Dermis blood vessel endothelial cell (primary cell): ENCODE measurements at regions not wholly inside any gene's neighbourhood (a gene's known extent, or its start where the extent isn't known, plus 50 kb on each side); places are given as distances from the start of the nearest gene placed in this dataset.
"Not testable (repeated sequence)": the region's sequence is repeated elsewhere in the genome, so short reads cannot be mapped to it uniquely, and the experiment has no call there.

ENCODE experiments used
- DNase-seq: peaks from one replicate; pipeline ENCODE4 v3.0.0; 2010

DNA sequence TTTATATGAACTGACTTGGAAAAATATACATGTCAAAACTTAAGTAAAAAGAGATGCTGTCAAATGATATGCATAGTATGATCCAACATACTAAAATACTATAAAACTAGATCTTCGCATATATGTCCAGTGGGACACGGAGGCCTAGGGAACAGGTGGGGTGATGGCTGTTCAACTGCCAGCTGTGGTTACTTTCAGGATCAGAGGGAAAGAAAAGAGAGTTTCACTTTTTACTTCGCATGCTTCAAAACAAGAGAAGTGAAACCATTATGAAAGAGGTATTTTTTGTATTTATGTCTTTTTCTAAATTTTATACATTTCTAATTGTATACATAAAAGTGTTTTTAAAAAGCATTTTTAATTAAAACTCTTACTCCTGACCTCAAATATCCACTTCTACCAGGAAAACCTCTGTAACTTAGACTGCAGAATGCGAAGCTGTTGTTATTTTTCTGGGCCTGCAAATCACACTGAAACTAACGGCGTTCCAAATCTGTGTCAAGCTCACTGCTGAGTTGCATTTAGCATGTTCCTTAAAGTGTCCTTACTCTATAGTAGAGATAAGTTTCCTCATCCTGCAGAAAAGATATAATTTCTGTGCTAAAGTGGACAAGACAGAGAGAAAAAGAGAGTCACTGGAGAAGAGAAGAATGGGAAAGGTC lies 97.8 kb upstream of the SLC35G4 start:
- no peak for DNase-seq

DNA sequence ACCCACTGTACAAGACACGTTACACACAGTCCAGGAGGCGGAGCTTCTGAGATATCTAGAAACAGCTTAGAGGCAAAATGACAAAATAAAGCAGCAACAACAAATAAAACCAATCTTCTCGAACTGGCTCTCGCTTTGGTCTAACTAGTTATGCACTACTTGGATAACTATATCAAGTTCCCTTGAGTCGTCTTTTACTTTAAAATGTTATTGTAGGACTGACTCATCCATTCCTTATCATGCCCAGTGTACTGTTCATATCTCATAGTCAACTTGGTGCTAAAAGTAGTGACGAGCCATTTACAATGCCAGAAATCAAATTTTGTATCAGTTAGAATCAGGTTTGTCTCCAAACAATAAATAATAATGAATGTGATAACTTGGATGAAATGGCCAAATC lies 102.5 kb upstream of the SLC35G4 start:
- DNase-seq: no peak

DNA sequence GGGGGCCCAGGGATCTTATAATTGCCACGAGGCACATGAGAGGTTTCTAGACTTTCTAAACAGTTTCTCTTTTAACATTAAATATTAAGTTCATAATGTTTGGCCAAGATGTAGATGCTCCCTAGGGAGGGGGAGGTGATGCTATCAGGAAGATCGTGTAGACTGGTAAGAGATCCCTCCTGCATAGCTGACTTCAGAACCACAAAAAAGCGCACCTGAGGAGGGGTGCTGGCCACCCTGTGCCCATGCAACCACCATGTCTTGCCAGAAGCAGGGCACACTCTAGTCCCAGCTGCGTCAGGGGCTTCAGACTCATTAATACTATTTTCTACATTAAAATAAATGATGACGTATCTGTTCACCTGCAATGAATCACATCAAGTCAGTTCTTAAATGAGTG lies 103.4 kb upstream of the SLC35G4 start:
- DNase-seq: no peak

DNA sequence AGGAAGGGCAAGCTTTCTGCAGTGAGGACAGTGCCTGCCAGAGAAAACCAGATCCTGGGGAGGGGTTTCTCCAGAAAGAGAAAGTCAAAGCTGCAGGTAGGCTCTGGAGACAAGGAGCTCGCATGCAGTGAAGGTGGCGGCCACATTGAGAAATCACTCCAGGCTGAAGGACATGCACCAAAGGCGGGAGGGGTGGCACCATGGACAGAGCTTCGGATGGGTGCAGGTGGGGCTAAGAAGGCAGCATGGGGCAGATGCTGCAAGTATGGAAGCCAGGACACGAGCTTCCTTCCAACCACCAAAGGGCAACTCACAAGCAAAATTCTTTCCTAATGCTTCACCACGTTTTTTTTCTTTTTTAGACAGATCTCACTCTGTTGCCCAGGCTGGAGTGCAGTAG lies 104.4 kb upstream of the SLC35G4 start:
- no peak for DNase-seq

DNA sequence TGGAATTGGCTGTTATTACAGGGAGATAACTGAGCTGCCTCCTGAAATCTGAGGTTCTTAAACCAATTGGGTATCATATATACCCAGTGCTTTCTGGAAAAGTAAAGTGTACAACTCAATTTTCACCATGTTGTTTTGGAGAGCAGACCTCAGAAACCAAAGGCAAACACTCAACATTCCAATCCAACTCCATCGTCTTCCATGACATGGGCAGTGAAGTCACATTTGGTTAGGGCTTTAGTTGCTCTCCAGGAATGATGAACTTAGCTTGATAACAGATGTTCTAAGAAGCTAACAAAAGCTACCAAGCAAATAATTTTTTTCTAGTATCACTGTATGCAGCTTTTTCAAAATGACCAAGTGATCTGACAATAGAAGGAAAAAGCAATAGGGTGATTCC lies 107.0 kb upstream of the SLC35G4 start:
- no peak for DNase-seq

DNA sequence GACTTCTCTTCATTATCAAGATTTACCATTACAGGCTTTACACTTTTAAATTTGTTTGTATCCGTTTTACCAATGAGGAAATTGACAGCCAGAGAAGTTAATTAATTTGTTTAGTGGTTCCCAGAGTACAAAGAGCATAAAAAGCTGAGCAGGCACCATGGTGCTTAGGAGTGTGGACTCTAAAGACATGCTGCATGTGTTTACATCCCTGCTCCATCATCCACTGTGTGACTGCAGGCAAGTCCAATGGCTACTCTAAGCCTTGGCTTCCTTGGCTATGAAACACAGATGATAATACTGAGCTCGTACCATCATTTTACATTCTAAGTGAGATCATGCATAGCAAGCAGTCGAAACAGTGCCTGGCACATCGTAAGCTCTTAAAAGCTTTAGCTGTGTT lies 108.0 kb upstream of the SLC35G4 start:
- DNase-seq: no peak

DNA sequence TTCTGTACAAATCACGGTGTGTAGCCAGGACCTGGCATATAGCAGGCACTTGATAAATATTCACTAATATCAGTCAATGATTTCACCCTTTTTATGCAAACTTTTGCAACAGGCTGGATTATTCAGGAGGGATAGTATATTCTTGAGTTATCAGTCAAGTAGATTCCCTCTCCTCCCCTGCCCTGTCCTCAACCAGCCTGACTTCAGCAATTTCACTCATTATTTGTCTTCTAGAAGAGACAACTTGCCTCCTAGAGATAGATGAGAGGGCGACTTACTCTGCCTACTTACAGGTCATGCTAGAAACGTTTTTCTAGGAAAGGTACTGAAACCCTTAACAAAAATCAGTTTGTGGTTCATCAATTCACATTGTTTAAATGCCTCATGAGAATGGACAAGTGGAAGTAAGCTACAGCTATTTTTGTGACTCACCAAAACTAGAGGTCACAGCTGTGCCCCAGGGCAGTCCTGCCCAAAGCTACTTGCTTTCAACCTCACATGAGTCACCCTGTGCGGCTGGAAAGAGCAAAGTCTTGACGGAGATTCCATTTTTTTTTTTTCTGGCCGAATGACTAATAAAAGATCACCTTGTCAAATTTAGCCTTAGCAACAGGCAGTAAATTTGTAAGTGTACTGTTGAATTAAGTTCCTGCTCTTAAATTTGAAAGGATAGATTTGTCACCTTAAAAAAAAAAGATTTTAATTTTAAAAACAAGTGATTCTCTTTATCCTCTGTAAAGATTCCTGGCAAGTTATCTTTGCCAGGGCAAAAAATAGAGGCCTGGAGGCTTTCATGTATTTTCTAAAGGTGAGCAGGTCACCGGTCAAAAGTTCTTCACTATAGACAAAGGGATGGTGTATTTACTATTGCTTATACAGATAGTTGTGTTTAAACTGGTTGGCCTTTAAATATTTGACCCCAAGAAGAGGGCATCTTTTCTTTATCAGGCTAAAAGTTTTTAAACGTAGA lies 109.0 kb upstream of the SLC35G4 start:
- peak; percentile 91 for DNase-seq

DNA sequence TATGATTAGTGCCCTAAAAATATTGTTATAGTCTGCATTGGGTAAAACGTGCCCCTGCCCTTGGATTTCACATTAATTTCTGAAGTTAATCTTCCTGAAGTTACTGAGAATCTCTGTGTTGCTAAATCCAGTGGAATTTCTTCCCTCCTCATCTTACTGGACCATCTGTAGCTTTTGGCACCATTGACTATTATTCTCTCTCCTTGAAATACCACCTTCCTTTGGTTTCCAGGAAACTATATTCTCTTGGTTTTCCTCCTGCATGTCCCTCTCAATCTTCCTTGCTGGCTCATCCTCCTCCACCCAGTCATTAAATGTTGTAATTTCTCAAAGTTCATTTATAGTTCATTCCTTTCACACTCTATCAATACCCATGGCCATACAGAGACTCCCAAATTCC lies 110.6 kb upstream of the SLC35G4 start:
- no peak for DNase-seq

DNA sequence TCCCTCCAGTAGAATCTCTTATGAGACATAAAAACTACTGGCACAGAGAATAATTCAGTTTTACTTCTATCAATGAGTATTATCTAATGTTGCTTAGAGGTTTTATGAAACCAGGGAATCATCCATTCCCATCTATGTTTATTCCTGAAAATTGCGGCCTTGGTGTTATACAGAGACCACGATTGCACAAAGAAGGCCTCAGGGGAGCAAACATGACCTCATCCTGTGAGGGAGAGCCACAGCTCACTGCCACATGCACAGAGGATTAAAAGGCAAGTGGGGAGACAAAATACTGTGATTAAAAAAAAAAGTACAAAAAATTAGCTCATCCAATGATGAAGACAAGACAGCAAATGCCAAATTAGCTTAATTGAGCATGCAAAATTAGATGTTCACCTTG lies 111.8 kb upstream of the SLC35G4 start:
- DNase-seq: no peak

DNA sequence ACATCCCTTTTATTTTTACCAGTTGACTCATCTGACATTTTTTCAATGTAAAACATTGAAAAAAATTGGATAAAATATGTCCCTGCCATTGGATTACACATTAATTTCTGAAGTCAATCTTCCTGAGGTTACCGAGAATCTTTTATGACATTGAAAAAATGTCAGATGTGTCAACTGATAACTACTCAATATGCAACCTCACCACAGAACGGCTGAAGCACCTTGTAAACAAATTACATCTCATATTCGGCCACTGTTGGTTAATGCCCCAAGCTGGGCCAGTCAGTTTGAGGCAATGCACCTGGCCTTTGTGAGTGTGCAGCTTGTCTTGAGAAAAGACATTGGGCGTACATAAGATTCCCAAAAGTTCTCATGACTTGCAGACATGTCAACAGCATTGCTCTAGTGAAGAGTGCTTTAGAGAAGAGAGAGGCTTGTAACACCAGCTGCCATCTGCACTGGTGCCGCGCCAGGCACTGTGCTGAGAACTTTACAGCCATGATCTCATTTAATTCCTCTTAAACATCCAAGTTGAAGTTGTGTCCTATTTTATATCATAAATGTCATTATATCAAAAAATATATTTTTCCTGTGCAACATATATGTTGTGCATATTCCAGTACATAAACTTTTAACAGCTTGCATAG lies 112.7 kb upstream of the SLC35G4 start:
- no peak for DNase-seq

DNA sequence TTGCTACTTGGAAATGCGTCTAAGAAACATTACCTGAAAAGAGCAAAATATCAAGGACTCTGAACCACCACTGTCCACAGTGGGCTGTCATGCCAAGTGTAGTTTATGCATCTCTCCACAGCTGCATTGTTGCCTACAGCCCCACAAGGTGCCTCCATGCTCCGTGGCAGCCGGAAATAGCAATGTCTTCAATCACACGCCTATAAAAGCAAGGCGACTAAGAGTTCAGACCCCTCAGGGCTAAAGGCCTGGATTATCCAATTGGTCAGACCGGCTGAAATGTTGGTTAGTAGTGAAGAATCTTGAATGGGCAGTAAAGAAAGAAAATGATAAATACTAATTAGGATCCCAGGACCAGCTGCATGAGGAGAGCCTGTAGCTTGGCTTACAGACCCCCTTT lies 114.0 kb upstream of the SLC35G4 start:
- no peak for DNase-seq

DNA sequence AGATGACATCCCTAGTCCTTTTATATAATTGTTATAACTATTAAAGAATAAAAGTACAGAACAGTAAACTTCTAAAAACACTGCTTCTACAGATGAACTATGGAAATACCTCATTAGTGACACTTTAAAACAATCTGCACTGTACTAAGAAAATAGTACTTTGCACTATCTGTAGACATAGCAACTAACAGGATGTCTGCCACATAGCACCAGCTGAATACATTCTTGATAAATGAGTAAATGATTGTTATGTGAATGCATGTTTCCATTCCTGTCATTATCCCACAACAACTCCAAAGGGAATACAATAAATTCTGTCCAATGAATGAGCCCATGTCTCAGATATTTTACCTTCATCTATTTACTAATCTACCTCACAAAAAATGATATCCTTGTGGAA lies 115.3 kb upstream of the SLC35G4 start:
- peak; percentile 65 for DNase-seq

DNA sequence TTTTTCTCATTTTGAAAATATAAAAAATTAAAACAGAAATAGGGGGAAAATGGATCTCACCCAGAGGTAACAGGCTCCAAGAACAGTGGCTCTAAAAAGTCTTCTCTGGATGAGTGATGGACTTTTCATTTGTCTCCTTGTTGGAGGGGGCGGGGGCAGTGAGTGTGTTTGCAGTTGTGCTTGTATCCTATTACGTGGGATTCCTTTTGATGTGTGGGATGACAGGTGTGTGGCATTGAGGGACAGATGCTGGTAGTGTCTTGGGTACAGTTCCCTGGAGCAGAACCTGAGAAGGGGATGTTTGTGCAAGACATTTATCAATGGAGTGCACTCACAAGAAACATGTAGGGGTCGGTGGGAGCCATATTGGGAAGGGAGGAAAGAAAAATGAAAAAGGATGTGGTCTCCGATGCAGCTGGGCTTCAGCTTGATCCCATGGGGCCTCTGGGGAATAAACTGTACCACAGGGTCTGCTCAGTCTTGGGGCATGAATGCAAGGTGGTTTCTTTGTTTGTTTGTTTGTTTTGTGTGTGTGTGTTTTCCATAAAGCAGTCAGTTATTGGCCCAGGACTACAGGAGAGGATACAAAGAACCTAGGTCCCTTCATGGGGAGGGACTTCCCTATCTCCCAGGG lies 120.0 kb upstream of the SLC35G4 start:
- DNase-seq: no peak

DNA sequence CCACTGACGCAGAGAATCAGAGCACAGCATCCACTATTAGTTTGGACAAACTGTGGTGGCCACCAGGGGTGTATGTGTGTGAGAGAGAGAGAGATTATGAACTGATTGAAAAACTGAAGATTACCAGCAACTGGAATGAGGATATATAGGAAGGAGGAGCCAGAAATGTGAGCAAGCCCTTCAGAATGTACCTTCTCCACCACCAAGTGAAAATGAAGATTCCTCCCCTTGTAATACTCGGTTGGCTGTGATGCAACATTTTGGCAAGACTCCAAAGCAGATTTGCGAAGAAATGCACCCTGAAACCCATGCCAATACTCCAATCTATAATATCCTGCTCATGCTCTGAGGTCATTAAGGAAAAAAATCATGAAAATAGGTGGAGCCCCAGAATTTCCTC lies 121.2 kb upstream of the SLC35G4 start:
- no peak for DNase-seq

DNA sequence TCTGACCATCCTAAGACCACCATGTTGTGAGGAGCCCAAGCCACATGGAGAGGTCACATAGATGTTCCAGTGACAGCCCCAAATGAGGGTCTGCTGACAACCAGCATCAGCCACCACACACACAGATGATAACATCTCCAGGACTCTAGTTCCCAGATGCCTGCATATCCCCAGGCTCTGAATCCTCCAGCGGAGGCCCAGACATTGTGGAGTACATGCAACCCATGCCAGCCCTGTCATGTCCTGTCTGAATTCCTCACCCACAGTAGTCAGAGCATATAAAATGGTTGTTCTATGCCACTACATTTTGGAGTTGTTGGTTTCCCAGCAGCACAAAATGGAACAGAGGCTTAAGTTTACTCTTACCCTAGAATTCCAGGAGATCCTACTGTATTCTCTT lies 122.0 kb upstream of the SLC35G4 start:
- no peak for DNase-seq

DNA sequence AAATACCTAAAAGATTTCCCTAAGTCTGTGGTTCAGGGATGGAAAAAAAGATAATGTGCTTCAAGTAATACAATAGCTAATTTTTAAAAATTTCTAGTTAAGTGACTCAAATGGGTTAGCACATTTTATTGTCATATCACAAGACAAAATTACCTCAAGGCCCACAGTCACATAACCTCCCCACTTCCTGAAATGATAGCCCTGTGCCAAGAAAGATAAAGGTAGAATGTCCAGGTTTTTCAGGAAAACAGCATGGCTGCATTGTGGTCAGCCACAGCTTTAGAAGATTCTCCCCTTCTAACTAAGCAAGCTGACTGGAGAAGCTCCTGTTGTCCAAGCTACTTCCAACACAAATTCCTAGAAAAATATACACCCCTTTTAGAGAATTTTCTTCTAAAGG lies 127.1 kb upstream of the SLC35G4 start:
- DNase-seq: no peak

DNA sequence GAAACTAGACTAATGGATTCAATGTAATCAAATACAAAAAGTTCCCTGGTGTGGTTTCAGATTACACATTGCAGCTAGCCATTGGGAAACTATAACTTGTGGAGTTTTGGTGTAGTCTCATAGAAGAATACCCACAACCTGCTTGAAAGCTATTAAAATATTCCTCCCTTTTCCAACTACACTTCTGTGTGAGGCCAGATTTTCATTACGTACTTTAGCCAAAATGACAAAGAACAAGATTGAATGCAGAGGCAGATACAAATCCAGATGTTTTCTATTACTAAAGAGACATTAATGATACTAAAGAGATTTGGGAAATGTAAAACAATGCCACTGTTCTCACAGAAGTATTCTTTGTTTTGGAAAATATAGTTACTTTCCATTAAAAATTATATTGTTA lies 128.7 kb upstream of the SLC35G4 start:
- DNase-seq: no peak

DNA sequence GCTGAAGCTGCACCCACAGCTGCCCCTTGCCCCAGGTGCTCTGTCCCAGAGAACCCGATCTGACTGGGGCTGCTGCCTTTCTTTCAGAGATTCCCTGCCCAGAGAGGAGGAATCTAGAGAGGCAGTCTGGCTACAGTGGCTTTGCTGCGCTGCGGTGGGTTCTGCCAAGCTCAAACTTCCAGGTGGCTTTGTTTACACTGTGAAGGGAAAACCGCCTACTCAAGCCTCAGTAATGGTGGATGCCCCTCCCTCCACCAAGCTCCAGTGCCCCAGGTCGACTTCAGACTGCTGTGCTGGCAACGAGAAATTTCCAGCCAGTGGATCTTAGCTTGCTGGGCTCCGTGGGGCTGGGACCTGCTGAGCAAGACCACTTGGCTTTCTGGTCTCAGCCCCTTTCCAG lies 130.4 kb upstream of the SLC35G4 start:
- not testable (repeated sequence) for DNase-seq

DNA sequence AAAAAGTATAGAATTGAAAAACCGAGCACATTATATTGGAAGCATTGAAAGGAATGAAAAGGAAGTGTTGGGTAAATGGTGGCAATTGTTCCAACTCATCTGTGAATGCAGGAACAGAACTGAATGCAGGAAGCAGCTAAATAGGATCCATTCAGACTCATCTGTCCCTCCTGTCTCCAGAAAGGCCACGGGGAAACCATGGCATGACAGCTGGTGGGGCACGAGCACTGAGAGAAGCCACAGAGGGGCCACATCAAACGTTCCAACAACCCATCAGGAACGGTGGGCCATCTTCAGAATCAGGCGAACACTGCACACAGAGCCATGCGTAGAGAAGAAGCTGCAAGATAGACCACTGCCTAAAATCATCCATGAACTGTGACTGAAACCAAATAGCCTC lies 138.5 kb upstream of the SLC35G4 start:
- no peak for DNase-seq

DNA sequence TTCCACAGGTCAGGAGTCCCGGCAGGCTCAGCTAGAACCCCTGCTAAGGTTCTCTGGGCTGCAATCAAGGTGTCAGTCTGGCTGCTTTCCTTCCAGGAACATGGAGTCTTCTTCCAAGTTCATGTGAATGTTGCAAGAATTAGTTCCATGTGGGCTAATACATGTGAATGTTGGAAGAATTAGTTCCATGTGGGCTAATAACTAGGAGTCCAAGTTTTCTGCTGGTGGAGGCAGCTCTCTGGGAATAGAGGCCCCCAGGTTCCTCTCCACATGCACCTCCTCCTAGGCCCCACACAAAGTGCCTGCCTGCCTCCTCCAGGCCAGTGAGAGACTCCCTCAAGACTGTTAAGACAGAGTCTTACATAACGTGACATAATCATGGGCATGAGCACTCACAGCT lies 140.8 kb upstream of the SLC35G4 start:
- no peak for DNase-seq

DNA sequence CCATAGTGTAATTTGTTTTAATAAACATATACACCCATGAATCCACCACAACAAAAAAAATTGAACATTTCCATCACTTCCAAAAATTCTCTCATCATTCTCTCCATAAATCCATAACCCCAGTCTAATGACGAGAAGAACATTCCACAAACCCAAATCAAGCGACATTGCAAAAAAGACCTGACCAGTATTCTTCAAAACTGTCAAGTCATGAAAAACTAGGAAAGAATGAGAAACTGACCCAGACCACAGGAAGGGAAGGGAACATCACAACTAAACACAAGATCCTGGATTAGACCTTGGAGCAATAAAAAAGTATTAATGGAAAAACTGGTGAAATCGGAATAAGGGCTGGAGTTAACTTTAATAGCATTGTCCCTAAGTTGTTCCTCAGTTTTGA lies 141.3 kb upstream of the SLC35G4 start:
- DNase-seq: no peak

DNA sequence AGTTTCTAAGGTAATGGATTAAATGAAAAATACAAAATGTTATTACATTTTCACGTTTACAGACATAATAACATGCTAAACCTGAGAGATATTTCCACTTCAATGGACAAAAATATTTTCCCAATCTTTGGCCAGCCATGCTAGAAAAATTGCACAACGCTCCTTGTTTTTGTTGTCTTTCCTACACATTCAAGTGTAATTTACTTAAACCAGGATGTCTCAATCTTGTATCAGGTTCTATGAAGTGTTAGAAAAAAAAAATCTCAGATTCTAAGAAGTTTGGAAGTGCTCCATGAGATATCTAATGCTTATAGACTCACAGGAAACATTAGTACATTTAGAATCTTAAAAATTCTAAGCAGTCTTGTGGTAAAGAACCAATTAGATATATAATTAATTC lies 141.8 kb upstream of the SLC35G4 start:
- DNase-seq: no peak

DNA sequence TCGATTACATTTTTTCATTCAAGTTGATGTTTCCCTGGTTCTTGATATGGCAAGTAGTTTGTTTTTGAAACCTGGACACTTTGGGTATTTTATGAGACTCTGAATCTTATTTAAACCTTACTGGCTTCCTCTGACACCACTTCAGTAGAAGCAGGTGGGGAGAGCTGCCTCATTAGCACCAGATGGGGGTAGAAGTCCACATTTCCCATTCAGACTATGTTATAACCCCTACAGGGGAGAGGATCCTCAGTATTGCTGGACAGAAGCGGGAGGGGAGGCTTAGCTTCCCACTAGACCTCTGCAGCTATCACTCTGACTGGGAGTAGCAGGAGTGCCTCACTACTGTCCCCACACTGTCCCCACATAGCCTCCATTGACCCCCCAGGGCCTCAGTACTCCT lies 145.3 kb upstream of the SLC35G4 start:
- DNase-seq: no peak
